ENCODE measurements at regions not wholly inside any gene's neighbourhood (a gene's known extent, or its start where the extent isn't known, plus 50 kb on each side); places are given as distances from the start of the nearest gene placed in this dataset.

DNA sequence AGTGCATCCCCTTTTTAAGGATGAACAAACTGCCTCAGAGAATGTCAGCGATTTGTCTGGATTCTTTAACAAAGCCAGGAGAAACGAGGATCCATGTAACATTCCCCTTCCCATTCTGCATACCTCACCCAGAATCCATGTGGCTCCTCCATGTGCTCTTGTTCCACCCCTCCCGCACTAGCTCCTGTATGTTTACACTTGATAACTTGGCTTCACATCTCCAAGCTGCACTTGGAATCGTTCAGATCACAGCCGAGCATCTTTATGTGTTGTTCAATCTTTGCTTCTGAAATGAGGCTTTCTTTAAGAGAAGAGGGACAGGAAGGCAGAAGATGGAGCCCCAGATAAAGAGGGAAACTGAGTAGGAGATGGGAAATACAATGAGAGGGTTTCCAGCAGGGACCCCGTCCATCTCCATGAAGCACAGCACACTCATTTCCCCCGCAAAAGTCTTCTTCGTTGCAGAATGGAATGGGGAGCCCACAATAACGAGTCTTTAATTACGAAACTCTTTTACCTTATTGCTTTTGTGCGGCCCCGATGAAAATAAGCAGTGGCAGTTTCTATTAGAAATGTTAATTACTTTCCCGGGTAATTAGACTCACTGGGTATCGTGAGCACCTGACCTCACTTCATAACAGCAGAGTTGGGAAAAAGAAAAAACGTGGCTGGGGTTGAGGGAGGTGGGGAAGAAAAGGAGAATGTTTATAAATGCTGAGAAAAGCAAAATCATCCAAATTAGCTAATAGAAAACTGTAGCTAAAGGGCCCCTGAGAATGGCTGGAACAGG, 96.8 kb upstream of the ISX start:
- H3K9ac ChIP-seq (ENCODE audit: low read depth in 1 of 2, low read length in 2 of 2): no peak overlapping the region
- H3K4me1 ChIP-seq (ENCODE audit: control insufficient read depth in 2 of 2, insufficient read depth in 2 of 2, low read length in 2 of 2): no peaks in the 10 kb centered on the region
- no peak overlapping the region for H3K4me3 ChIP-seq (ENCODE audit: low read length in 2 of 2)
- H3K9me3 ChIP-seq (ENCODE audit: control insufficient read depth in 2 of 2, low read length in 2 of 2): no peaks in the 10 kb centered on the region
- H3K36me3 ChIP-seq (ENCODE audit: control insufficient read depth in 2 of 2, insufficient read depth in 2 of 2, low read length in 2 of 2): no peaks in the 10 kb centered on the region
- H3K27me3 ChIP-seq (ENCODE audit: control insufficient read depth in 2 of 2, insufficient read depth in 2 of 2, low read length in 2 of 2): no peaks in the 10 kb centered on the region
- H3K27ac ChIP-seq (ENCODE audit: low read depth in 2 of 2, low read length in 2 of 2): no peak overlapping the region

DNA sequence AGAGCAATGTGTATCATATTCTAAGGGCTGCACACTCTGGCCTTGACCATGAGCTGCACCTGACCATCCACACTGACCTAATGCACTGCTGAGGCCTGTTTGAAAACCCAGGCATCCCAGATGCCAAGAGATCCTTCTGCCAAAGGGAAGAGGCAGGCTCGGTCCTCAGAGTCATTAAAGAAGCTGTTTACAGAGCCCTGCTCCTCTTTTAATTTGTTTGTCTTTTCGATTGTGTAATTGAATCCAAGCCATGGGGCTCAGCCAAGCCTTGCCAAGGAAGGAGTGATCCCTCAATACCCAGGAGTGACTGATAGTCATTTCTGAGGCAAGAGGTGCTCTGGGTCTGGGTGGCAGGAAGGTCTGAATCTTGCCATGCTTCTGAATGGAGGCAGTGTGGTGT, 94.5 kb upstream of the ISX start:
- no peaks in the 10 kb centered on the region for H3K36me3 ChIP-seq (ENCODE audit: control insufficient read depth in 2 of 2, insufficient read depth in 2 of 2, low read length in 2 of 2)
- no peak overlapping the region for H3K4me3 ChIP-seq (ENCODE audit: low read length in 2 of 2)
- H3K9me3 ChIP-seq (ENCODE audit: control insufficient read depth in 2 of 2, low read length in 2 of 2): no peaks in the 10 kb centered on the region
- H3K4me1 ChIP-seq (ENCODE audit: control insufficient read depth in 2 of 2, insufficient read depth in 2 of 2, low read length in 2 of 2): no peaks in the 10 kb centered on the region
- no peak overlapping the region for H3K27ac ChIP-seq (ENCODE audit: low read depth in 2 of 2, low read length in 2 of 2)
- no peak overlapping the region for H3K9ac ChIP-seq (ENCODE audit: low read depth in 1 of 2, low read length in 2 of 2)
- no peaks in the 10 kb centered on the region for H3K27me3 ChIP-seq (ENCODE audit: control insufficient read depth in 2 of 2, insufficient read depth in 2 of 2, low read length in 2 of 2)

DNA sequence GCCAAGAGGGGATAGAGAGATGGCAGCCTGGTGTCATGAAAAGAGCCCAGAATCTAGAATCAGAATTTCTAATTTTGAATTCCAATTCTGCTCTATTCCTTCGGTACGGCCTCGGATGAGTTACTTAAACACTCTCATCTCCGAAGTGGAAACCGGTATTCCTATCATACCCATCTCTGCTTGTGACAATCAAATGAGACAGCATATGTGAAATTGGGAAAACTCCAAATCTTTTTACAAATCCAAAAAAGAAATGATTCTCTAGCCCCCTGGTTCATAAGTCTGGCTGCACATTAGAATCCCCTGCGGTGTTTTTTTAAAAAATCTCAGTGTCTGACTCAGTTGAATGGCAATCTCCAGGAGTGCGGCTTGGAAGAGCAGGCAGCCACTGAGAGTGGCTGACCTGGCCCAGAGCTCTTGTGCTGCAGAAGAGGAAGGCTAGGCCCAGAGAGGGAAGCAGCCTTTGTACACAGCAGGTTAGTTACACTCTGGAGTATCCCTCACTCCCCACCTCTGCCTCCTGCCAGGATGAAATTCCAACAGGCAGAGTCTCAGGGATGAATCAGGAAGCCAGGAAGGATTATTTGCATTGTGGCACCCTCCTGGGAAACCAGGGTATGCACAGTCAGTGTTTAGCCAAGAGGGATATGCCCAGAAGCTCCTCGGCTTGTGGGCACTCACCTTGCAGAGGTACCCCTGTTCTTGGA, 93.6 kb upstream of the ISX start:
- H3K27ac ChIP-seq (ENCODE audit: low read depth in 2 of 2, low read length in 2 of 2): no peak overlapping the region
- H3K4me1 ChIP-seq (ENCODE audit: control insufficient read depth in 2 of 2, insufficient read depth in 2 of 2, low read length in 2 of 2): no peaks in the 10 kb centered on the region
- H3K4me3 ChIP-seq (ENCODE audit: low read length in 2 of 2): no peak overlapping the region
- no peaks in the 10 kb centered on the region for H3K27me3 ChIP-seq (ENCODE audit: control insufficient read depth in 2 of 2, insufficient read depth in 2 of 2, low read length in 2 of 2)
- no peak overlapping the region for H3K9ac ChIP-seq (ENCODE audit: low read depth in 1 of 2, low read length in 2 of 2)
- H3K9me3 ChIP-seq (ENCODE audit: control insufficient read depth in 2 of 2, low read length in 2 of 2): no peaks in the 10 kb centered on the region
- no peaks in the 10 kb centered on the region for H3K36me3 ChIP-seq (ENCODE audit: control insufficient read depth in 2 of 2, insufficient read depth in 2 of 2, low read length in 2 of 2)

DNA sequence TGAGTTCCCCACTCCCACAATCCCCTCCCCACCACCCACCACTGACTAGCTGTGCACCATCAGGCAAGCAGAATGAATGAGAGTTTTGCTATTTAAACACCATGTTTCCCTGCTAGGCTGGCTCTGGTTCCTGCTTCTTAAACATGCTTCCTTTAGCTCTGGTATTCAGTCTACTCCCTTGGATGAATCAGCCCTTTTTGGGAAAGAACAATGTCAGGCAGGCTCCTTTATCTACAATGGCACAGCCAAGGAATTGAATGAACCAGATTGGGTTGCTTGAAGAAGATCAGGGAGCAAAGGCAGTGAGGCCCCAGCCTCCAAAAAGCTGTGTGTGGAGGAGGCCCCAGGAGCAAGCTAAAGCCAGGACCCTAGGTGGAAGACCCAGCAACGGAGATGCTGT, 92.9 kb upstream of the ISX start:
- Histone ChIP-seq H3K27me3 (ENCODE audit: control insufficient read depth in 2 of 2, insufficient read depth in 2 of 2, low read length in 2 of 2) (no peaks in the 10 kb centered on the region), H3K4me3 (ENCODE audit: low read length in 2 of 2) (no peak overlapping the region), H3K27ac (ENCODE audit: low read depth in 2 of 2, low read length in 2 of 2) (no peak overlapping the region), H3K4me1 (ENCODE audit: control insufficient read depth in 2 of 2, insufficient read depth in 2 of 2, low read length in 2 of 2) (no peaks in the 10 kb centered on the region), H3K36me3 (ENCODE audit: control insufficient read depth in 2 of 2, insufficient read depth in 2 of 2, low read length in 2 of 2) (no peaks in the 10 kb centered on the region), H3K9me3 (ENCODE audit: control insufficient read depth in 2 of 2, low read length in 2 of 2) (no peaks in the 10 kb centered on the region), H3K9ac (ENCODE audit: low read depth in 1 of 2, low read length in 2 of 2) (no peak overlapping the region)

DNA sequence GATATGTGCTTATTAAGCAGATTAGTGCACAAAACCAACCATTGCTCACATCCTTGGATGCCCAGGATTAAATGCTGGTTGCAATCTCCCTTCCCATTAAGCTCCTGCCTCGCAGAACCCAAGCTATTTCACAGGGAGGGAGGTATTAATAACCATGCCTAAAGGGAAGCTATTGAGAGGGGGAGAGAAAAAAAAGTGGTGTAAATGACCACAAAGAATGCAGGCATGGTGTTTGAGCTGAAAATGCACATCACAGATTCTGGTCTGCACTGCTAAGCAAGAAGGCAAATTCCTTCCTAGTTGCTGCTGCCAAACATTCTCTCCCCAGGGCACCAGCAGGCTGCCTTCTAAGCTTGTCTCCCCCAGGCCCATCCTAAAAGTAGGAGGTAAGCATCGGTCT, 92.0 kb upstream of the ISX start:
- Histone ChIP-seq H3K36me3 (ENCODE audit: control insufficient read depth in 2 of 2, insufficient read depth in 2 of 2, low read length in 2 of 2) (no peaks in the 10 kb centered on the region), H3K27ac (ENCODE audit: low read depth in 2 of 2, low read length in 2 of 2) (no peak overlapping the region), H3K4me1 (ENCODE audit: control insufficient read depth in 2 of 2, insufficient read depth in 2 of 2, low read length in 2 of 2) (no peaks in the 10 kb centered on the region), H3K9ac (ENCODE audit: low read depth in 1 of 2, low read length in 2 of 2) (no peak overlapping the region), H3K9me3 (ENCODE audit: control insufficient read depth in 2 of 2, low read length in 2 of 2) (no peaks in the 10 kb centered on the region), H3K27me3 (ENCODE audit: control insufficient read depth in 2 of 2, insufficient read depth in 2 of 2, low read length in 2 of 2) (no peaks in the 10 kb centered on the region), H3K4me3 (ENCODE audit: low read length in 2 of 2) (no peak overlapping the region)

DNA sequence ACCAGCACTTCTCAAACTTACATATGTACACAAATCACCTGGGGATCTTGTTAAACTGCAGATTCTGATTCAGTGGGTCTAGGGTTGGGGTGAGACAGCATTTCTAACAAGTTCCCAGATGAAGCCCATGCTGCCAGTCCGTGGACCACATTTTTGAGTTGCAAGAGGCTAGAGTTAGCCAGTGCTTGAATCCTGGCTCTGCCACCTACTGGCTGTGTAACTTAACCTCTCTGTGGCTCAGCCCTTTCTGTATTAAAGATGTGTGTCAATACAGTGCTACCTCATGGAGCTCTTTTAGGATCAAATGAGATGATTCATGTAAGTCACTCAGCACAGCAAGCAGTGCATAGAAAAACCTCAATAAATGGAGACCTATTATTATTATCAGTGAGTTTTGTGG, 90.2 kb upstream of the ISX start:
- no peak overlapping the region for H3K27ac ChIP-seq (ENCODE audit: low read depth in 2 of 2, low read length in 2 of 2)
- H3K9ac ChIP-seq (ENCODE audit: low read depth in 1 of 2, low read length in 2 of 2): no peak overlapping the region
- no peaks in the 10 kb centered on the region for H3K36me3 ChIP-seq (ENCODE audit: control insufficient read depth in 2 of 2, insufficient read depth in 2 of 2, low read length in 2 of 2)
- H3K4me3 ChIP-seq (ENCODE audit: low read length in 2 of 2): no peak overlapping the region
- H3K27me3 ChIP-seq (ENCODE audit: control insufficient read depth in 2 of 2, insufficient read depth in 2 of 2, low read length in 2 of 2): no peaks in the 10 kb centered on the region
- no peaks in the 10 kb centered on the region for H3K9me3 ChIP-seq (ENCODE audit: control insufficient read depth in 2 of 2, low read length in 2 of 2)
- no peaks in the 10 kb centered on the region for H3K4me1 ChIP-seq (ENCODE audit: control insufficient read depth in 2 of 2, insufficient read depth in 2 of 2, low read length in 2 of 2)

DNA sequence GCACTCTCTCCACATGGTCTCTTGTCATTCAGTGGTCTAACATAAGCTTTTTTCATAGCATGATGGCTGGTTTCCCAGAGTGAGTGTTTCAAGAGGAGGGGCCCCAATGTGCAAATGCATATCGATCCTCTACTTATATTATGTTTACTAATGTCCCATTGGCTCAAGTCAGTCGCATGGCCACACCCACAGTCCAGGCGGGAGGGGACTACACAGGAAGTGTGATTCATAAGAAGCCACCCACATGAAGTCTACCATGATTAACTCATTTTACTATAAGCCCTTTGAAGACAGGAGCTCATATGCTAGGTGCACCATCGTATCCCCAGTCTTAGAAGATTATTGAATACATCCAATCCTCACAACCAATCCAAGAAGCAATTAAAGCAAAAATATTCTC, 89.5 kb upstream of the ISX start:
- Histone ChIP-seq H3K4me3 (ENCODE audit: low read length in 2 of 2) (no peak overlapping the region), H3K27me3 (ENCODE audit: control insufficient read depth in 2 of 2, insufficient read depth in 2 of 2, low read length in 2 of 2) (no peaks in the 10 kb centered on the region), H3K4me1 (ENCODE audit: control insufficient read depth in 2 of 2, insufficient read depth in 2 of 2, low read length in 2 of 2) (no peaks in the 10 kb centered on the region), H3K36me3 (ENCODE audit: control insufficient read depth in 2 of 2, insufficient read depth in 2 of 2, low read length in 2 of 2) (no peaks in the 10 kb centered on the region), H3K9me3 (ENCODE audit: control insufficient read depth in 2 of 2, low read length in 2 of 2) (no peaks in the 10 kb centered on the region), H3K9ac (ENCODE audit: low read depth in 1 of 2, low read length in 2 of 2) (no peak overlapping the region), H3K27ac (ENCODE audit: low read depth in 2 of 2, low read length in 2 of 2) (no peak overlapping the region)

DNA sequence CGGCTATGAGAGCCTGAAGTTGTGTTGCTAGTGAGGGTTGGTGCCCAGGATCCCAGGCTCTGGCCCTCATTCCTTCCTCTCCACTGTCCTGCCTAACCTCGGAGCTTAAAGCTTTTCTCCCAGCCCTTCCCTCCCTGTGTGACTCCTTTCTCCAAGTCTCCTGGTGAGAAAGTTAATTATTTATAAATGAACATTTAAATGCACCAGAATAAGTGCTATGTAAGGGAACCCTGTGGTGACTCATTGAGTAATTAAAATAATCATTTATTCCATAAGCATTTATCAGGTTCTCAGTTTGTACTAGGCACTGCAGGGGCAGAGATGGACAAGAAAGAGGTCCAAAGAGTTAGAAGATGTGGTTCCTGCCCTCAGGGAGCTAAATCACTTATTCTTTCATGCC, 89.1 kb upstream of the ISX start:
- no peaks in the 10 kb centered on the region for H3K4me1 ChIP-seq (ENCODE audit: control insufficient read depth in 2 of 2, insufficient read depth in 2 of 2, low read length in 2 of 2)
- no peaks in the 10 kb centered on the region for H3K27me3 ChIP-seq (ENCODE audit: control insufficient read depth in 2 of 2, insufficient read depth in 2 of 2, low read length in 2 of 2)
- H3K36me3 ChIP-seq (ENCODE audit: control insufficient read depth in 2 of 2, insufficient read depth in 2 of 2, low read length in 2 of 2): no peaks in the 10 kb centered on the region
- H3K9me3 ChIP-seq (ENCODE audit: control insufficient read depth in 2 of 2, low read length in 2 of 2): no peaks in the 10 kb centered on the region
- H3K9ac ChIP-seq (ENCODE audit: low read depth in 1 of 2, low read length in 2 of 2): no peak overlapping the region
- H3K4me3 ChIP-seq (ENCODE audit: low read length in 2 of 2): no peak overlapping the region
- H3K27ac ChIP-seq (ENCODE audit: low read depth in 2 of 2, low read length in 2 of 2): no peak overlapping the region

DNA sequence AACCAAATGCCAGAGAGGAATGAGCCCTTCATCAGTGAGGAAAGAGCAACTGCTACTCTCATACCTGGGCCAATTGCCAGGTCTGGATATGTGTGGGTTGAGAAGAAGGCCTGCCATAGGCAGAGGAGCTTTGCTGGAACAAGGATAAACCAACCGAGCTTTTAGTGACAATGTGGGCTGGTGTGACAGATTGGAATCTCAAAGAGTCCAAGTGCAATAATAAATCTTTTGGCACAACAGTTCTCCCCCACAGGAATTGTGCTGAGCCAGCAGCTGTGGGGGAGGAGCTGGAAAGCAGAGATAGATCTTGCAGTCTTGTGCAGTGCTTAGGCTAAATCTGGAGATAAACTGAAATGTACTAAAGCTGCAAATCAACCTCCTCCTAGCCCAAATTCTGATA, 79.4 kb upstream of the ISX start:
- Histone ChIP-seq H3K36me3 (ENCODE audit: control insufficient read depth in 2 of 2, insufficient read depth in 2 of 2, low read length in 2 of 2) (no peaks in the 10 kb centered on the region), H3K27ac (ENCODE audit: low read depth in 2 of 2, low read length in 2 of 2) (no peak overlapping the region), H3K9me3 (ENCODE audit: control insufficient read depth in 2 of 2, low read length in 2 of 2) (peaks cover 0 to 1% of the 10 kb centered on the region in 2 donors), H3K9ac (ENCODE audit: low read depth in 1 of 2, low read length in 2 of 2) (no peak overlapping the region), H3K27me3 (ENCODE audit: control insufficient read depth in 2 of 2, insufficient read depth in 2 of 2, low read length in 2 of 2) (no peaks in the 10 kb centered on the region), H3K4me3 (ENCODE audit: low read length in 2 of 2) (no peak overlapping the region), H3K4me1 (ENCODE audit: control insufficient read depth in 2 of 2, insufficient read depth in 2 of 2, low read length in 2 of 2) (no peaks in the 10 kb centered on the region)

DNA sequence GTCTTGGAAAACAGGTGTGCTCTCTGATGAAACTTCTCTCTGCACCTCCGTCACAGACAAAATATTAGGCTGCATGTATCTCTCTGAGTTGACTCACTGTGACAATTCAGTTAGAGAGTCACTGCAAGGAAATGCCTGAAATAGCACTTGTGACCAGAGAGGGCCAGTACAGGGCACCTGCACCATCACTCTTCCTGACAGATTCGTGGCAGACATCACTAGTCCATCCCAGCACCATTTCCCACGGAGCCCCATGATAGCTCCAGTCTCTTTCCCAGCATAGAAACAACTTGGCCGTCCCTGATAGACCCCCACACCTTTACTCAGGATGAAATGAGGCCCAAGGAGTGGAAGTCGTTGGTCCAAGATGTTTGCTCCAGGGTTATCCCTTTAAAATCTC, 73.3 kb upstream of the ISX start:
- no peaks in the 10 kb centered on the region for H3K36me3 ChIP-seq (ENCODE audit: control insufficient read depth in 2 of 2, insufficient read depth in 2 of 2, low read length in 2 of 2)
- no peaks in the 10 kb centered on the region for H3K4me1 ChIP-seq (ENCODE audit: control insufficient read depth in 2 of 2, insufficient read depth in 2 of 2, low read length in 2 of 2)
- H3K9ac ChIP-seq (ENCODE audit: low read depth in 1 of 2, low read length in 2 of 2): no peak overlapping the region
- H3K4me3 ChIP-seq (ENCODE audit: low read length in 2 of 2): no peak overlapping the region
- H3K27me3 ChIP-seq (ENCODE audit: control insufficient read depth in 2 of 2, insufficient read depth in 2 of 2, low read length in 2 of 2): no peaks in the 10 kb centered on the region
- no peak overlapping the region for H3K27ac ChIP-seq (ENCODE audit: low read depth in 2 of 2, low read length in 2 of 2)
- no peaks in the 10 kb centered on the region for H3K9me3 ChIP-seq (ENCODE audit: control insufficient read depth in 2 of 2, low read length in 2 of 2)

All from mucosa of rectum (tissue), 2 donors.